Nephron (organoid): ENCODE measurements at regions not wholly inside any gene's neighbourhood (a gene's known extent, or its start where the extent isn't known, plus 50 kb on each side); places are given as distances from the start of the nearest gene placed in this dataset.

Source experiments
- H3K27ac Mint-ChIP-seq, 3 experiments: 2 replicates each; pipeline ENCODE4 v1.8.0; 2020; ENCODE audit warnings: mixed read lengths in 3 of 3, mild to moderate bottlenecking in 2 of 3, moderate library complexity in 1 of 3
- H3K27me3 Mint-ChIP-seq: 2 replicates; pipeline ENCODE4 v1.8.0; 2021; ENCODE audit warnings: low read depth, mild to moderate bottlenecking, moderate library complexity, mixed read lengths
- H3K36me3 Mint-ChIP-seq: 2 replicates; pipeline ENCODE4 v1.8.0; 2020; ENCODE audit warnings: low read depth, mixed read lengths
- H3K4me1 Mint-ChIP-seq: 2 replicates; pipeline ENCODE4 v1.8.0; 2020; ENCODE audit warnings: mixed read lengths
- H3K4me3 Mint-ChIP-seq, 3 experiments: 2 replicates each; pipeline ENCODE4 v1.8.0; 2020; ENCODE audit warnings: mild to moderate bottlenecking in 3 of 3, mixed read lengths in 3 of 3, moderate library complexity in 2 of 3
- H3K9me3 Mint-ChIP-seq: 2 replicates; pipeline ENCODE4 v1.8.0; 2020; ENCODE audit warnings: mixed read lengths
- TF ChIP-seq, protein P1 (sequence below), 3 experiments: fragments of 200-600 bp; sonication (generic); IDR thresholded peaks; one replicate each; pipeline ENCODE4 v1.5.0; 2021; ENCODE audit warnings: antibody characterized with exemption in 3 of 3; ENCODE audit not compliant: unreplicated experiment in 3 of 3

- no peaks in the 10 kb centered on the region for H3K4me1 Mint-ChIP-seq
- H3K9me3 Mint-ChIP-seq: no peaks in the 10 kb centered on the region
- TF ChIP-seq, protein P1, sequence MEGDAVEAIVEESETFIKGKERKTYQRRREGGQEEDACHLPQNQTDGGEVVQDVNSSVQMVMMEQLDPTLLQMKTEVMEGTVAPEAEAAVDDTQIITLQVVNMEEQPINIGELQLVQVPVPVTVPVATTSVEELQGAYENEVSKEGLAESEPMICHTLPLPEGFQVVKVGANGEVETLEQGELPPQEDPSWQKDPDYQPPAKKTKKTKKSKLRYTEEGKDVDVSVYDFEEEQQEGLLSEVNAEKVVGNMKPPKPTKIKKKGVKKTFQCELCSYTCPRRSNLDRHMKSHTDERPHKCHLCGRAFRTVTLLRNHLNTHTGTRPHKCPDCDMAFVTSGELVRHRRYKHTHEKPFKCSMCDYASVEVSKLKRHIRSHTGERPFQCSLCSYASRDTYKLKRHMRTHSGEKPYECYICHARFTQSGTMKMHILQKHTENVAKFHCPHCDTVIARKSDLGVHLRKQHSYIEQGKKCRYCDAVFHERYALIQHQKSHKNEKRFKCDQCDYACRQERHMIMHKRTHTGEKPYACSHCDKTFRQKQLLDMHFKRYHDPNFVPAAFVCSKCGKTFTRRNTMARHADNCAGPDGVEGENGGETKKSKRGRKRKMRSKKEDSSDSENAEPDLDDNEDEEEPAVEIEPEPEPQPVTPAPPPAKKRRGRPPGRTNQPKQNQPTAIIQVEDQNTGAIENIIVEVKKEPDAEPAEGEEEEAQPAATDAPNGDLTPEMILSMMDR (IDR thresholded peaks at IDR 0.05; ENCODE audit: unreplicated experiment in 3 of 3): no peak
- no peak overlapping the region for H3K4me3 Mint-ChIP-seq
- H3K27me3 Mint-ChIP-seq: peaks cover 38% of the 10 kb centered on the region
- no peak overlapping the region for H3K27ac Mint-ChIP-seq
- no peaks in the 10 kb centered on the region for H3K36me3 Mint-ChIP-seq
These were observed 73.3 kb upstream of the PAXBP1 start for GRCh38 chr21:32844653-32845436.

DNA sequence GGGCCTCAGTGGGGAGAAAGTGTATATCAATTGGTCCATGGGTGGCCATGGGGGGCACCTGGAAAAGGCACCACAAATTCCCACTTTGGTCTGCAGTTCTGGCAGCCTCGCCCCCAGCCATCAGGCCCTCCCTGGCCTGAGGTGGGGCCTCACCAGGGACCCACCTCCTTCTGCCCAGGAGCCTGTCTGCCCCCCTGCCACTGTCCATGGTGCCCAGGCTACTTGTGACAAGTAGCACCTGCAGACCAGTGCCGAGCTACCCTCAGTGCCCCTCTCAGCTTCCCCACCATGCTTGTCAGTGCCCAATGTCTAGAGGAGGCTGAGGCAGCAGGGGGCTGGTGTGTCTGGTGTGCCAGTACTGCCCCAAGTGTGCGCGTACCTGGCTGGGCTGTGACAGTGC lies 87.1 kb upstream of the PAXBP1 start:
- H3K4me3 Mint-ChIP-seq: no peak overlapping the region
- TF ChIP-seq, protein P1 (IDR thresholded peaks at IDR 0.05; ENCODE audit: unreplicated experiment in 3 of 3): no peak

GRCh38 chr21:32860399-32860798 lies 88.8 kb upstream of the PAXBP1 start:
- peaks cover 9% of the 10 kb centered on the region for H3K4me1 Mint-ChIP-seq
- H3K9me3 Mint-ChIP-seq: peaks cover 11% of the 10 kb centered on the region
- H3K27me3 Mint-ChIP-seq: peaks cover 18% of the 10 kb centered on the region
- TF ChIP-seq, protein P1 (IDR thresholded peaks at IDR 0.05; ENCODE audit: unreplicated experiment in 3 of 3): no peak
- H3K27ac Mint-ChIP-seq: no peak overlapping the region
- H3K4me3 Mint-ChIP-seq: no peak overlapping the region
- no peaks in the 10 kb centered on the region for H3K36me3 Mint-ChIP-seq

More for the DNA sequence above, 87.1 kb upstream of the PAXBP1 start:
- no peak overlapping the region for H3K27ac Mint-ChIP-seq
- H3K9me3 Mint-ChIP-seq: peaks cover 11% of the 10 kb centered on the region
- no peaks in the 10 kb centered on the region for H3K36me3 Mint-ChIP-seq
- H3K4me1 Mint-ChIP-seq: peaks cover 9% of the 10 kb centered on the region
- H3K27me3 Mint-ChIP-seq: peaks cover 10% of the 10 kb centered on the region

DNA sequence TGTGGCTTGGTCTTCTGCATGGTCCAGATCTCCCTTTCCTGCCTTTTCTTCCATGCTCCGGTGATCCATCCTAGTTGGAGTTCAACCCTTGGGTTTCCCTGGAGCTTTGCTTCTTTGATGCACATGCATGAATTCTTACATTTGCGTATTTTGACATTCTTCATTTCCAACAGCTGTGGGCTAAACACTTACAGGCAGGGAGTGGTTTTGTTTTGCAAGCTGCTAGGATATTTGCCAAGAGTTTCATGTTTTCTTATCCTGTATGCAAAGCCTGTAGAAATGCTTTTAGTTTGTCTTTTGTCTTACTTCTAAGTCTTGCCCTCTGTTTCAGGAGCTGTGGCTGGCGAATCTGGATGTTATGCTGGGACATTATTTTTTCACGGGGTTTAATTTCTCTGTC lies 90.3 kb upstream of the PAXBP1 start:
- H3K36me3 Mint-ChIP-seq: no peaks in the 10 kb centered on the region
- H3K27me3 Mint-ChIP-seq: peaks cover 23% of the 10 kb centered on the region
- H3K9me3 Mint-ChIP-seq: peaks cover 9% of the 10 kb centered on the region
- H3K4me3 Mint-ChIP-seq: no peak overlapping the region
- peaks cover 9% of the 10 kb centered on the region for H3K4me1 Mint-ChIP-seq
- H3K27ac Mint-ChIP-seq: no peak overlapping the region
- TF ChIP-seq, protein P1 (IDR thresholded peaks at IDR 0.05; ENCODE audit: unreplicated experiment in 3 of 3): no peak

DNA sequence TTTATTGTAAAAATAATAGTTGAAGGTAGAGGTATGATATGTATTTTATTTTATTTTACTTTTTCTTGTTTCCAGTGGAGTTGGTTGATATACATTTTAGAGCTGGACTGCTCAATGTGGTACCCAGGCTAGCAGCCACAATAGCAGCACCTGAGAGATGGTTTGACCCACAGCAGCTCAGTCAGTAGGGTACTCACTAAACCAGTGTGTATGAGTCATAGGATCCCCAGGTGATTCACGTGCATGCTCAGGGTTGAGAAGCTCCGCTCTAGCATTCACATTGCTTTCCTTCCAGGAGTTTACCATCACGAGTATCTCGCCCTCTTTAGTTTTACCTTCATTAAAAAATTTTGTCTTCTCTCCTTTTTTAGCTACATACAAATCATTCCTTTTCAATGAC lies 96.0 kb upstream of the PAXBP1 start:
- H3K27me3 Mint-ChIP-seq: peaks cover 42% of the 10 kb centered on the region
- peaks cover 2% of the 10 kb centered on the region for H3K9me3 Mint-ChIP-seq
- no peaks in the 10 kb centered on the region for H3K4me1 Mint-ChIP-seq
- TF ChIP-seq, protein P1 (IDR thresholded peaks at IDR 0.05; ENCODE audit: unreplicated experiment in 3 of 3): no peak
- no peaks in the 10 kb centered on the region for H3K36me3 Mint-ChIP-seq
- H3K4me3 Mint-ChIP-seq: no peak overlapping the region
- no peak overlapping the region for H3K27ac Mint-ChIP-seq
